22Rv1 (cell line): ENCODE measurements at regions not wholly inside any gene's neighbourhood (a gene's known extent, or its start where the extent isn't known, plus 50 kb on each side); places are given as distances from the start of the nearest gene placed in this dataset.

Source experiments
- ZFX ChIP-seq: fragments of 450-650 bp; IDR thresholded peaks from 2 replicates; pipeline ENCODE4 v1.6.1; 2017; ENCODE audit warnings: antibody characterized with exemption, borderline replicate concordance
- TF ChIP-seq, protein P1 (sequence below): fragments of 450-650 bp; IDR thresholded peaks from 2 replicates; pipeline ENCODE4 v1.5.1; 2017; ENCODE audit warnings: mild to moderate bottlenecking

DNA sequence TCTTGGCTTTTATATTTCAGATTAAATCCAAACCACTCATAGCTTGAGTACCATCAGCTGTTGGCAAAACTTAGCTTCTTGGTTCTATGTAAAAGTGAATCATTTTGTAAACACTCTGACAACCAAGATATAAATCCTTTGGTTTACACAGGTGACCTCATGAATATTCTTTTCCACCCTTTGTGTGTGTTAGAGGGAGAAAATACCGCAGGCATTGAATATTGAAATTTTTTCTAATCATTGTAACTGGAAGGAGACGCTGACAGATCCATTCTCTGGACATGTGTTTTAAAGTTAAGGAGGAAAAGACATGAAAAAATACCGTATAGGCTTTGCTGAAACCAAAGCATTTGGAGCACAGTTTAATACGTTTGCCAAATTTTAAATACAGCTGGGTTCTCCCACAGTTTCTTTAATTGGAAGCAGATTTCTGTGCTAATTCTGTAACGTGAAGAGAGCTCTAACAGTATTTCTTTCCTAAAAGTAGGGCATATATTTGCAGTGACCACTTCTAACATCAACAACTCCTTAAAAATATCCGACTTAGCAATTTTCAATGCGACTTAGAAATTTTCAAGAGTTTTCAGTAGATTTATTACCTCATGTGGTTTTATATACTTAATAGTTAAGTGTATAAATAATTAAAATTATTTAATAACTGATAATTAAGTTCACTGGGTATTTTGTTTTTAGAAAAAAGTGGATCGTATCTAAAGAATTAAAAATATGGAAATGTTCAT lies 388.2 kb downstream of the USP25 start:
- TF ChIP-seq, protein P1, sequence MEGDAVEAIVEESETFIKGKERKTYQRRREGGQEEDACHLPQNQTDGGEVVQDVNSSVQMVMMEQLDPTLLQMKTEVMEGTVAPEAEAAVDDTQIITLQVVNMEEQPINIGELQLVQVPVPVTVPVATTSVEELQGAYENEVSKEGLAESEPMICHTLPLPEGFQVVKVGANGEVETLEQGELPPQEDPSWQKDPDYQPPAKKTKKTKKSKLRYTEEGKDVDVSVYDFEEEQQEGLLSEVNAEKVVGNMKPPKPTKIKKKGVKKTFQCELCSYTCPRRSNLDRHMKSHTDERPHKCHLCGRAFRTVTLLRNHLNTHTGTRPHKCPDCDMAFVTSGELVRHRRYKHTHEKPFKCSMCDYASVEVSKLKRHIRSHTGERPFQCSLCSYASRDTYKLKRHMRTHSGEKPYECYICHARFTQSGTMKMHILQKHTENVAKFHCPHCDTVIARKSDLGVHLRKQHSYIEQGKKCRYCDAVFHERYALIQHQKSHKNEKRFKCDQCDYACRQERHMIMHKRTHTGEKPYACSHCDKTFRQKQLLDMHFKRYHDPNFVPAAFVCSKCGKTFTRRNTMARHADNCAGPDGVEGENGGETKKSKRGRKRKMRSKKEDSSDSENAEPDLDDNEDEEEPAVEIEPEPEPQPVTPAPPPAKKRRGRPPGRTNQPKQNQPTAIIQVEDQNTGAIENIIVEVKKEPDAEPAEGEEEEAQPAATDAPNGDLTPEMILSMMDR: no peak
- TF ChIP-seq ZFX: no peak
